ENCODE measurements at regions not wholly inside any gene's neighbourhood (a gene's known extent, or its start where the extent isn't known, plus 50 kb on each side); places are given as distances from the start of the nearest gene placed in this dataset.

GRCh38 chr1:108016451-108016920 is 51.5 kb upstream of the VAV3 start:
- ATAC-seq (no peak), DNase-seq (ENCODE audit: low spot score) (no peak)
